GM20431 (cell line): ENCODE measurements at regions not wholly inside any gene's neighbourhood (a gene's known extent, or its start where the extent isn't known, plus 50 kb on each side); places are given as distances from the start of the nearest gene placed in this dataset.

ENCODE experiments used
- in situ Hi-C: fragments of 300-500 bp; cut with MseI, MboI; formaldehyde crosslinking; loops from one replicate; pipeline ENCODE4 v1.15.0; 2020; ENCODE audit warnings: low sequenced_read_pairs; ENCODE audit not compliant: unreplicated experiment

- in situ Hi-C loops: no loop called here
Measured at GRCh38 chr15:70509731-70510143, 253.6 kb downstream of the UACA start.

- in situ Hi-C loops: no loop called here
Measured at GRCh38 chr15:70509282-70509662, 254.1 kb downstream of the UACA start.

DNA sequence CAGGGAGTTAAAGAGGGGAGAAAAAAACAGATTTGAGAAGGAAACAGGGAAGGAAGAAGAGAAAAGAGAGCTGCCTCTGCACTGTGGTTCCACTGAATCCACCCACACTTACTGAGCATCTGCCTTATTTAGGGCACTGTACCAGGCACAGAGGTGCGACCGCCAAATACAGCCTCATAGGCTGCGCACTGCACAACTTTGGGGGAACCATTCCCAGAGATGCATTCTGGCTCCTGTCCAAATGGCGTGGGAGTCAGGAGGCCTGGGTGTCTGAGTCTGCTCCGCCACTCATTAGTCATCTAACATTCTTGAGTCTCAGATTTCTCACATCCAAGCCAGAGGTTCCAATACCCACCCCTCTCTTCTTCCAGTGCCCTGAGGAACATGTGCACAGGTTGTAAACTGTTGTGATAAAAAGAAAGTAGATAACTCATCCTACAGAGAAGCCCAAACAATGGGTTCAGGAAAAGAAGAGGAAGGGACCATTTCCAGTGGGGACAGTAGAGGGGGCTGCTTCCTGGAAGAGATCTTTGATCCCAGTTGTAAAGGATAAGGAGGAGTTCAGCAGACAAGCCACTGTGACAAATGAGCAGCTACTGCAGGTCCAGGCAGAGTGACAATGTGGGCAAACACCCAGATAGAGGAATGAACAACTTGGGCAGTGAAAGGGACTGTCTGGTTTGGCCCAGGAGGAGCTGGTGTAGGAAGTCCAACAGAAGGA lies 254.6 kb downstream of the UACA start:
- in situ Hi-C loops: no loop called here

- in situ Hi-C loops: no loop called here
Measured at GRCh38 chr15:70507772-70508371, 255.5 kb downstream of the UACA start.

GRCh38 chr15:70505936-70506912 lies 257.1 kb downstream of the UACA start:
- in situ Hi-C loops: no loop called here

DNA sequence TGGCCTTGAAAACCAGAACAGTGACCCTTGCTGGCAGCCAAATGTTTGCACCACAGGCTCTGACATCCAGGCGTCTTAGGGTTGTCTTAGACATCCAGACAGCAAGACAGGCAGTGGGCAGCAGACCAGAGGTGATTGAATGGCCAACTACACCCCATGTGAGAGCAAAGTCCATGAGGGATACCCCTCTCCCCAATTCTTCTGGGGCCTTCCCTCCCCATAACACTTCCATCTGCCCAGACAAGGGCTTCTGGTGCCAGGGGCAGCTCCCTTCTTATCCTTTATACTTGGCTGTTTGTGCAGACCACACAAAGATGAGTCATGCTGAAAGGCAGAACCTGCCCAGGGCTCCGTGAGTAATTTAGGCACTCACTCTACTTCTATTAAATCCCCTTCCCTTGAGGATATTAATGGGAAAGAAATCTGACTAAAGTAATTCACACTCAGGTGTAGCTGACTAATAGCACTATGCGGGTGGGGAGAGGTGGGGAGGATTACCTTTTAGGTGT lies 257.9 kb downstream of the UACA start:
- in situ Hi-C loops: no loop called here

- in situ Hi-C loops: no loop called here
Measured at GRCh38 chr15:70504988-70505387, 258.4 kb downstream of the UACA start.

DNA sequence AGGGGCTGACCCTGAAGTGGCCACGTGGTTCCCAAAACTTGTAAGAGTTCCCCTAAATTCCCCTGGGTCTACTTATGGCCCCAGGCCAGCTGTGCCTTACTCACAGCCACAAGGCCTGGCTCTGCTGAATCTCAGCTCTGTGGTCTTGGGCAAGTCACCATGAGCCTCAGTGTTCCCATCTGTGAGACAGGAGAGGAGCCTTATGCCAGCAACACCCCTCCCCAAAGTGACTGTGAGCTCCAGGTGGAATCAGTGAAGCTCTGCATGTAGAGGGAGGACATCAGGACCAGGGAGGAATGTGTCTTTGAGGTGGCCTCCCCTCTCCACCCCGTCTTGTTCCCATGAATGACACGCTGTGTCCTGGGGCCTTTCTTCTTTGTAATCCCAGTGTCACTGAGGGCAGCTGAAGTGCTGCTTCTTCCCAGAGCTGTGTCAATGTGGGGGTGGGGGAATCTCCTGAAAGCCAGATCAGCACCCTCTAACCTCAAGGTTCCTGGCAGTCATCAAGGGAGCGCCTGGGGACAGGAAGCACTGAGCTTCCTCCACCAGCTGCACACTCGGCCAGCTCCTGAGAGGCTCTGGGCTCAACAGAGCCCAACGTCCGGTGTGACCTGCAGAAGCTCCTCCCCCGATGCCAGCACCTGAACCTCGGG lies 258.9 kb downstream of the UACA start:
- in situ Hi-C loops: no loop called here

DNA sequence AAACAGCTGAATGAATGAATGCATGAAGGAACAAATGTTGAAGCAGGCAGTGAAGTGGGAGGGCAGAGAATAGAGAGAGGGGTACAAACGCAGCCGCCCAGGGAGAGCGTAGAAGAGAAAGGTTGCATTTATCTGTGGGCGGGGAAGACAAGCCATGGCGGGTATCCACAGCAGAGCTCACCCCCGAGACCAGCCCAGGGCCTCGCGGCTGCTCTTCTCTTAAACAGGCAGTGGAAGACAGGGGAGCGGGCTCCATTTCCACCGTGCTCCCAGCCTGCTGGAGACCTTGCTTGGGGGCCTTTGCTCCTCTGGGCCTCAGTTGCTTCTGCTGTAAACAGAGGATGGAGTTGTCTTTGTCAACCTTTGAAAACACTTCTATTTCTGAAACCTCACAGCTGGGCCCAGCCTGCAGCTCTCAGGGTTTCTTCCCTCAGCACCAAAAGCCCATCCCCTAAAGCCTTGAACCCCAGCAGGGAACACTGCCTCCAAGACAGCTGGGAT lies 259.5 kb downstream of the UACA start:
- in situ Hi-C loops: no loop called here

DNA sequence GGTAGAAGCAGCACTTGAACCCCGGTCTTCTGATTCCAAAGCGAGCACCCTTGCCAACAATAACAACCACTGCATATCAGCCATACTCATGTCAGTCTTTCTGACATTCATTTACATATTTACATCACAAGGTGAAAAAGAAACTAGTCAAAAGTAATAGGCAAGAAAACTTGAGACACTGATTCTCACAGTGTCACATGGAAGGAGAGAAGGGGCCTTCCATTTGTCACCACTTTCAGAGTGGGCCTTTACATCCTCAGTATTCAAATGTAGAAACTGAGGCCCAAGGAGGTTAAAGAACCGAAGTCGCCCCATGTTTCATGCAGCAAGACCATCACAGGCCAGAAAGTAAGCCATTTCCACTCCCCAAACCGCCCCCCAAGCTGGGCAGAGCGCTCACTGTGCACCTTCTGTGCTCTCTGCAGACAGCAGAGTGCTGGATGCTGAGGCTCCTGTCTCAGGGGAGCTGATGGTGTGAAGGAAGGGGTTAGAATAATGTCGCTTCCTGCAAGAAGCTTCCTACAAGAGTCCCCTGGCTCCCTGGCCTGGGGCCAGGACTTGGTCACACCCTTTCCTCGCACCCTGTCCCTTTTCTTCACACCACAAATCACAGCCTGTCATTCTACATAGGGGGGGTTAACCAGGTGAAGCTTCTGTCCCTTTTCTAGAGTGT lies 260.1 kb downstream of the UACA start:
- in situ Hi-C loops: no loop called here

- in situ Hi-C loops: no loop called here
Measured at GRCh38 chr15:70502529-70502928, 260.8 kb downstream of the UACA start.

DNA sequence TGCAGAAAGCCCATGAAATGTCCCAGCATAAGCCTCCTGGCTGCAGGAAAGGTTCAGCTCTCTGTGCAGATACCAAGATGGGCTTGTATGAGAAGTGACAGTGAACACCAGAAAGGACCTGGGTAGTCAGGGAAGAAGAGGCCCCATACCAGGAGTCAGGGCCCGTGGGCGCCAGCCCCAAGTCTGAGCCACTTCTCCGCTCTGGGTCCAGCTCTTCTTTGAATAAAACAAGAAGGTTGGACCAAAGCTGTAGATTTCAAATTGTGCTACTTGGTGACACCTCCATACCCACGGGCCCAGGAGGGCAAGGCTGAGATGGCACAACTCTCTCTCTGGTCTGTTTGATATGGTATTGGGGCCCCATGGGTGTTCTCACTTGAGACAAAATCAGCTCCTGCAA lies 261.5 kb downstream of the UACA start:
- in situ Hi-C loops: no loop called here

GRCh38 chr15:70501121-70501727 lies 262.1 kb downstream of the UACA start:
- in situ Hi-C loops: no loop called here

DNA sequence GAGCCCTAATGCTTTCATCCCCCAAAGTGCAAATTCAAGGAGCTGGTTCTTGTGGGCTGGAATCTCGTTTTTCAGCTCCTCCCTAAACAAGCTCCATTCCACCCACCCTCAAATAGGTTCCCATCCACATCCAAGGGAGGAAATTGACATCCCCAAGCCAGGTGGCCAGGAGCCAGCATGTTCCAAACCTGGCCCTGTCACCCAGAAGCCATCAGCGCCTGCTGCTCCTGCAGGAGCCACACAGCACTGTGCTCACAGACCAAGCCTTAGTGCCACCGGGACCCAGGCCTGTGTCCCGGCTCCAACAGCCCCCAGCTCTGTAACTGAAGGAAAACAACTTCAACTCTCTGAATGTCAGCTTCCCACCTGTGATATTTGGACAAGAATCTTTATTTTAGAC lies 263.6 kb downstream of the UACA start:
- in situ Hi-C loops: loop anchor here (25.0 kb wide), 1 partner anchor 762 kb away; no protein-coding TSS in a partner anchor

GRCh38 chr15:70498096-70498626 lies 265.2 kb downstream of the UACA start:
- in situ Hi-C loops: loop anchor here (25.0 kb wide), 1 partner anchor 761 kb away; no protein-coding TSS in a partner anchor

GRCh38 chr15:70497661-70498060 lies 265.7 kb downstream of the UACA start:
- in situ Hi-C loops: loop anchor here (25.0 kb wide), 1 partner anchor 760 kb away; no protein-coding TSS in a partner anchor

DNA sequence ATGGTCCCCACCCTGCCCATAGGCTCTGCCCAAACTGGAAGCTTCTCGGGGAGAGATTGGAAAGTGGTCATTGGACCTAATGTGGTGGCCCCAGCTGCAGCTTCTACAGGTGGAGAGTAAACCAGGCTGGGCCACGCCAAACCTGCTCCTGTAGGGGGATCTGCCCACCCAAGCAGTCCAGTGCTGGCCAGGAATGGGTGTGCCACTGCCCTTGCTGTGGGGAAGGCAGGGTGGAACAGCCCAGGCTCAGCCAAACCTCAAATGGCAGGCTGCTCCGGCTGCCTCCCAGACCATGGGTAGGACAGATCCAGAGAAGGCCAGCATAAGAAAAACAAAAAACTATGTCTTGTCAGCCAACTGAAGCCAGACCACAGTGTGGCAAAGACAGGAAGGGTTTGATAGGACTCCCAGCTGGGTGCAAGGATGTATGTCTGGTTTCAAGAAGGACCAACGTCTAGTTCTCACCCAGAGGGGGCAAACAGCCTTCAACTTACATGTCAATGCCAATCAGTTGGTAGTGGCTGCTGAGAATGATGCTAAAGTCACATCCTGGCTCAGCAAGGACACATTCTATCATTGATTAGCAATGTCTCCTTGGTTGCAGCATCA lies 267.3 kb downstream of the UACA start:
- in situ Hi-C loops: loop anchor here (25.0 kb wide), 1 partner anchor 759 kb away; no protein-coding TSS in a partner anchor
